GM18951 (cell line): ENCODE measurements at regions not wholly inside any gene's neighbourhood (a gene's known extent, or its start where the extent isn't known, plus 50 kb on each side); places are given as distances from the start of the nearest gene placed in this dataset.
A peak's percentile ranks its signal among the peaks of the same experiment; 100 is the strongest.

ENCODE experiments used
- POLR2A ChIP-seq: IDR thresholded peaks from 4 replicates; pipeline ENCODE4 v1.6.1; 2011; ENCODE audit warnings: mild to moderate bottlenecking; ENCODE audit not compliant: insufficient read length, insufficient read depth; ENCODE audit errors: extremely low read depth
- in situ Hi-C: fragments of 300-500 bp; cut with MboI; formaldehyde crosslinking; loops from one replicate; pipeline ENCODE4 v1.12.0; 2022; ENCODE audit warnings: low sequenced_read_pairs, mixed read lengths, inconsistent platforms; ENCODE audit not compliant: unreplicated experiment

DNA sequence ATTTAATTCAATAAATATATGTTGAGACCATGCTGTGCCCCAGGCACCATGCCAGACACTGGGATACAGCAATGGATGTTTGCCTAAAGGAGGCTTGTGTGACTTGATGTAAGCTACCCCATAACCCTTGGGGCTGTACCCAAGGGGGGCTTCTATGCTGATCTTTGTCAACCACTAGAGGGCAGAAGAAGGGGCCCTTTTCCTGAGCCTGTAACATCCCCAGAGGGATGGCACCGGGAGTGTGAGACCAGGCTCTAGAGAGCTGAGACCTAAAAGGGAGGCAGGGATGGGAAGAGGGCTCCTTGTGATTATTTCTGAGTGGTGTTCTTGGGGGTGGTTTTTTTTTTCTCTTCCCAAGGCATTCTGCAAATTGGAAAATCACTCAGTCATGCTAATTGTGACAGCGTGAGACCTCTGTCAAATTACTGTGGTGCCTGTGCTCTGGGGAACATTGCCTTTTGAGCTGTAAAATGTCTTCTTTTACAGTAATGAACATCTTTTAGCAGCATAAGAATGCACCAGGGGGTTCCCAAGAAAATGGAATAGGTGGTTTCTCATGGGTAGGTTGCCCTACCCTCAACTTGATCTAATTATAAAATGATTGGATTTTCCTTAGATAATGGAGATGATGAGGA lies 138.7 kb upstream of the SLC24A3 start:
- in situ Hi-C loops, result no loop called here
- no peak for TF ChIP-seq POLR2A

DNA sequence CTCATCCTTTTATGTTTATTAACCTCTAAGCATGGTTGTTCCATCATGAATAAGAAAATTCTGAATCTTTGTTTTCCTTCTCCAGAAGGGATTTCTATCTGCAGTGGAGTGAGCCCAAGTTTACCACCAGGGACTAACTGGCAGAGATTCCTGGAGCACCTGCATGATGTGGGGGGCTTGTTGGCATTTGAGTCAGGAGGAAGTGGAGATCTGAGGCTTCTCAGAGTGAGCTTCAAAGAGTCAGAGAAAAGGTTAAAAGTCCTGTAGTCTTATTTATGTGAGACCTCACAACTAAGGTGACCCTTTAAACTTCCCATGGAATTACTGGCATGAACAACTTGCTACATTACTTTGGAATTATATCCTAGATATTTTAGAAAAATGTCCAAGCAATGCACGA lies 138.1 kb upstream of the SLC24A3 start:
- in situ Hi-C loops, result no loop called here
- no peak for TF ChIP-seq POLR2A

- in situ Hi-C loops, result no loop called here
- peak; percentile 34 for TF ChIP-seq POLR2A
Observed at GRCh38 chr20:19074828-19075516, 137.5 kb upstream of the SLC24A3 start.

GRCh38 chr20:19077370-19078220 lies 134.8 kb upstream of the SLC24A3 start:
- in situ Hi-C loops, result no loop called here
- no peak for TF ChIP-seq POLR2A

DNA sequence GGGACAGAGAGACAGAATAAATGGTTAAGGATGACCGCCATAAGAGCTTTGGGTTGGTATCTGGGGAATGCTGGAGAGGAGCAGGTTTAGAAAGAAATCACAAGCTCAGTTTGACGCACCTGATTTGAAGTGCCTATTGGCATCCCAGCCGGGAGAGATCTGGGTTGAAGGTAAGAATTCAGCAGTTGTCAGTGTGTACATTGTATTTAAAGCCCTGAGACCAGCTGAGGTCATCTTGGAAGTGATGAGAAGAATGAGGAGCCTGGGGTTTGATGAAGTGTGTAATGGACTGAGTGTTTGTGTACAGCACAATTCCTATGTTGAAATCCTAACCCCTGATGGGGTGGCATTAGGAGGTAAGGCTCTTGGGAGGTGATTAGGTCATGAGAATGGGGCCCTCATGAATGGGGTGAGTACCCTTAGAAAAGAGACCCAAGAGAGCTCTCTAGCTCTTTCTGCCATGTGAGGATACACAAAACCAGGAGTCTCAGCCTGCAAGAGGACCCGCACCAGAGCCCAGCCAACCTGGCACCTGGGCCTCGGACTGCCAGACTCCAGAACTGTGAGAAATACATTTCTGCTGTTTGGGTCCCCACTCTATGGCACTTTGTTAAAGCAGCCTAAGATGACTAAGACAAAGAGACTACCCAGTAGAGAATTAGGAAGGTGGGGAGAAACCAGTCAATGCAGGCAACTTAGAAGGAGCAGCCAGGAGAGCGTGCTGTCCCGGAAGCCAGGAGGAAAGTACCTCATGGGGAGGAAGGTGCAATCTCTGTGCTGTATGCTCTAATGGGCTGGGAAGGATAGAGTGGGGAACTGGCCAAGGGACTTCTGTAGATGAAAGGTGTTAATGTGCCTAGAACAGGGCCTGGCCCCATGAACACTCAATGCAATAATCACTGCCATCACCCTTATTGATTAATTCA lies 133.7 kb upstream of the SLC24A3 start:
- in situ Hi-C loops, result no loop called here
- TF ChIP-seq POLR2A, result no peak

DNA sequence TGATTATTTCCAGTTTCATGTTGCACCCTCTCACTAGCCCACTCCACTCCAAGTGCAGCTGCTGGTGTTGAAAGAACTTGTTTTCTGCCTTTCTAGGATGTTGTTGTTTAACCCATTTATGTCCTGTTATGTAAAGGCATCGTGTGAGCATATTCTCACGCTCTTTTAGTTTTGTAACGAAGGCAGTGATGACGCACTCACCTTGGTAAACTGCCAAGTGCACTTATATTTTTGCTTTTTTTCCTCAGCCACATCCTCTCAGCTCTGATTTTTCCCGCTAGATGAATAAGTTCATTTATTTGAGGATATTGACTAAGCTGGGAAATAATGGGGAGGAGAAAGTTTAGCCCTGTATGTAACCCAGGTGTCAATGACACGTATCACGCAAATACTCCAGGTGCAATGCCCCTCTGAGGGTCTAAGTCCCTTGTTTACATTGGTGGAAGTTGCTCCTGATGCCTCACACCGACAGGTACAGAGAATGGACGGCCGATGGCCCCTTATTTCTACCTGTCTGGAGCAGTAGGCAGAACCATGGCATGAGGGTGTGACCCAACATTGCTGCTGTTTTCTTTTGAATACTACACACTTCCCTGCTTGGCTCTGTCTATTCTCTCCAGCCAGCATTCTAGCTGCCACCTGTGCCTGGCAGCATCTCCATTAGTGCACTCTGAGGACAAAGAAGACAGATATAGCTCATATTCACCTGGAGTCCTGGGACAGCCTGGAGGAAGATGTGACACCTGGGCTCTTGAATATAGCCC lies 132.7 kb upstream of the SLC24A3 start:
- in situ Hi-C loops, result no loop called here
- TF ChIP-seq POLR2A, result no peak

GRCh38 chr20:19081937-19082336 lies 130.5 kb upstream of the SLC24A3 start:
- TF ChIP-seq POLR2A, result no peak
- in situ Hi-C loops, result no loop called here

- in situ Hi-C loops, result no loop called here
- TF ChIP-seq POLR2A, result no peak
Observed at GRCh38 chr20:19083136-19083621, 129.3 kb upstream of the SLC24A3 start.

- TF ChIP-seq POLR2A, result no peak
- in situ Hi-C loops, result no loop called here
Observed at GRCh38 chr20:19090332-19090731, 122.1 kb upstream of the SLC24A3 start.

DNA sequence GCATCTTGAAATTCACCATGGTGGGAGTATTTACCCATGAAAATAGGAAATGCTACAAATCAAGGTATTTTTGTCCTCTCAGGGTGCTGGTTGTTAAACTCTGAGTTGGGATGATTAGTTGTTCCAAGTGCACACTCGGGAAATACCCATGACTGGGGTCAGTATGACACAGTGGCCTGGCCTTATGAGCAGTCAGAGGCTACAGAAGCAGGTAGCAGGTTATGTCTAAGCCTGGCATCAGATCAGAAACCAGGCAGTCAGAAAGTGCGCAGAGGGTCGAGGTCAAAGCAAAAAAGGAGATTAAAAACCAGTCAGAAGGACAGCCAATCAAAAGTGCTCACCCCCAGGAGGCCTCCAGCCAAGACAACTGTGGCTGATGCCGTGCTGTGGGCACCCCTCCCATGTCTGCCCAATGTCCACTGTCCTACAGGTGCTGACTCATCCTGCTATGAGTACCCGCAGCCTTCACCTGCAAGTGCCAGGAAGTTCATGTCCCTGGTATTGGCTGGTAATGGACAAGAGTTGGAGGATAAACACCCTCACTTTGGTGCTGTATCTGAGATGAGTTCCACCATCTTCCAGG lies 117.4 kb upstream of the SLC24A3 start:
- TF ChIP-seq POLR2A, result no peak
- in situ Hi-C loops, result no loop called here

- no peak for TF ChIP-seq POLR2A
- in situ Hi-C loops, result no loop called here
Observed at GRCh38 chr20:19095762-19096161, 116.7 kb upstream of the SLC24A3 start.
